Ascending aorta (tissue), 2 donors: ENCODE measurements at regions not wholly inside any gene's neighbourhood (a gene's known extent, or its start where the extent isn't known, plus 50 kb on each side); places are given as distances from the start of the nearest gene placed in this dataset.
"Not testable (repeated sequence)": the region's sequence is repeated elsewhere in the genome, so short reads cannot be mapped to it uniquely, and the experiment has no call there.

Source experiments
- DNase-seq, 2 donors: peaks; one replicate each; pipeline ENCODE4 v3.0.0-alpha.2; 2019; ENCODE audit warnings: low spot score in 2 of 2
- H3K27ac ChIP-seq, 2 donors: fragments of 200-600 bp; sonication (generic); one replicate each; pipeline ENCODE4 v1.5.1; 2016 to 2017; ENCODE audit warnings: mild to moderate bottlenecking in 1 of 2
- H3K27me3 ChIP-seq: fragments of 200-600 bp; sonication (generic); one replicate; pipeline ENCODE4 v1.5.1; 2017
- H3K36me3 ChIP-seq, 2 donors: fragments of 200-600 bp; sonication (generic); one replicate each; pipeline ENCODE4 v1.5.1; 2016
- H3K4me1 ChIP-seq, 2 donors: fragments of 200-600 bp; sonication (generic); one replicate each; pipeline ENCODE4 v1.5.1; 2016 to 2017; ENCODE audit warnings: mild to moderate bottlenecking in 1 of 2
- H3K4me3 ChIP-seq, 2 donors: fragments of 200-600 bp; sonication (generic); one replicate each; pipeline ENCODE4 v1.5.1; 2016 to 2017; ENCODE audit warnings: mild to moderate bottlenecking in 1 of 2
- H3K9me3 ChIP-seq, 2 donors: fragments of 200-600 bp; sonication (generic); one replicate each; pipeline ENCODE4 v1.5.1; 2016
- CTCF ChIP-seq, 3 experiments: fragments of 200-600 bp in 2 of 3; fragments of 450-650 bp in 1 of 3; sonication (generic) in 2 of 3; IDR thresholded peaks; one replicate each; pipeline ENCODE4 v1.5.1; 2016 to 2019; ENCODE audit warnings: antibody characterized with exemption in 3 of 3, mild to moderate bottlenecking in 1 of 3, moderate library complexity in 1 of 3
- intact Hi-C: fragments of 100-400 bp; cut with DNase I; formaldehyde crosslinking; loops from one replicate; pipeline ENCODE4 v1.15.1; 2023

- Histone ChIP-seq H3K36me3 (no peaks in the 10 kb centered on the region), H3K4me3 (no peak overlapping the region), H3K27ac (peak overlapping the region; percentile 62 to 76), H3K27me3 (no peaks in the 10 kb centered on the region), H3K4me1 (peaks cover 9 to 33% of the 10 kb centered on the region in 2 donors), H3K9me3 (no peaks in the 10 kb centered on the region)
- intact Hi-C loops: loop anchor here (10.0 kb wide), 3 partner anchors 658 to 1318 kb away; partner anchors contain the start of gene CDIN1
- no peak for DNase-seq
- TF ChIP-seq CTCF (IDR thresholded peaks at IDR 0.05): no peak
Observed at GRCh38 chr15:35696767-35697231, 150.8 kb upstream of the DPH6 start.

- intact Hi-C loops: loop anchor here (10.0 kb wide), 3 partner anchors 657 to 1317 kb away; partner anchors contain the start of gene CDIN1
- Histone ChIP-seq H3K27me3 (no peaks in the 10 kb centered on the region), H3K9me3 (no peaks in the 10 kb centered on the region), H3K4me1 (peaks cover 9 to 23% of the 10 kb centered on the region in 2 donors), H3K4me3 (peak overlapping the region in 1 of 2 donors; percentile 7), H3K36me3 (no peaks in the 10 kb centered on the region), H3K27ac (peak overlapping the region; percentile 62 to 76)
- no peak for DNase-seq
- peak in 1 of 3 experiments; percentile 21 for TF ChIP-seq CTCF (IDR thresholded peaks at IDR 0.05)
Observed at GRCh38 chr15:35697549-35698299, 151.8 kb upstream of the DPH6 start.

GRCh38 chr15:35698331-35698730, 152.4 kb upstream of the DPH6 start:
- no peaks in the 10 kb centered on the region for H3K27me3 ChIP-seq
- no peak for TF ChIP-seq CTCF (IDR thresholded peaks at IDR 0.05)
- H3K4me3 ChIP-seq: no peak overlapping the region
- H3K36me3 ChIP-seq: no peaks in the 10 kb centered on the region
- H3K4me1 ChIP-seq: peaks cover 11 to 24% of the 10 kb centered on the region in 2 donors
- DNase-seq: no peak
- peak overlapping the region; percentile 14 to 62 for H3K27ac ChIP-seq
- no peaks in the 10 kb centered on the region for H3K9me3 ChIP-seq
- intact Hi-C loops: loop anchor here (10.0 kb wide), 3 partner anchors 656 to 1316 kb away; partner anchors contain the start of gene CDIN1

GRCh38 chr15:35698966-35699575, 153.1 kb upstream of the DPH6 start:
- H3K36me3 ChIP-seq: no peaks in the 10 kb centered on the region
- H3K27me3 ChIP-seq: no peaks in the 10 kb centered on the region
- no peak overlapping the region for H3K4me3 ChIP-seq
- H3K4me1 ChIP-seq: peaks cover 8 to 25% of the 10 kb centered on the region in 2 donors
- DNase-seq: no peak
- intact Hi-C loops: loop anchor here (10.0 kb wide), 3 partner anchors 656 to 1316 kb away; partner anchors contain the start of gene CDIN1
- H3K9me3 ChIP-seq: no peaks in the 10 kb centered on the region
- peak overlapping the region in 1 of 2 donors; percentile 62 for H3K27ac ChIP-seq
- no peak for TF ChIP-seq CTCF (IDR thresholded peaks at IDR 0.05)

- H3K36me3 ChIP-seq, DNase-seq, H3K27me3 ChIP-seq, intact Hi-C loops, H3K27ac ChIP-seq, H3K4me3 ChIP-seq, H3K9me3 ChIP-seq: not testable (repeated sequence)
- H3K4me1 ChIP-seq: peaks cover 8 to 25% of the 10 kb centered on the region in 2 donors
Observed at GRCh38 chr15:35700091-35700593, 154.2 kb upstream of the DPH6 start.
